ENCODE measurements at regions not wholly inside any gene's neighbourhood (a gene's known extent, or its start where the extent isn't known, plus 50 kb on each side); places are given as distances from the start of the nearest gene placed in this dataset.

- intact Hi-C loops (cut with DNase I) = no loop called here
- no peak for DNase-seq (ENCODE audit: low spot score)
Observed at GRCh38 chr4:57280481-57280880, 170.3 kb upstream of the IGFBP7 start.

GRCh38 chr4:57278780-57279179, 168.6 kb upstream of the IGFBP7 start:
- intact Hi-C loops (cut with DNase I) = no loop called here
- DNase-seq (ENCODE audit: low spot score) = no peak

- intact Hi-C loops (cut with DNase I) = no loop called here
- no peak for DNase-seq (ENCODE audit: low spot score)
Observed at GRCh38 chr4:57274082-57274481, 163.9 kb upstream of the IGFBP7 start.

- intact Hi-C loops (cut with DNase I) = no loop called here
Observed at GRCh38 chr4:57270346-57270745, 160.2 kb upstream of the IGFBP7 start.

GRCh38 chr4:57265831-57266582, 155.8 kb upstream of the IGFBP7 start:
- intact Hi-C loops (cut with DNase I) = no loop called here
- DNase-seq (ENCODE audit: low spot score) = no peak

More at GRCh38 chr4:57270346-57270745, 160.2 kb upstream of the IGFBP7 start:
- peak; percentile 80 for DNase-seq (ENCODE audit: low spot score)

- intact Hi-C loops (cut with DNase I) = no loop called here
- DNase-seq (ENCODE audit: low spot score) = no peak
Observed at GRCh38 chr4:57254754-57255153, 144.6 kb upstream of the IGFBP7 start.

- intact Hi-C loops (cut with DNase I) = no loop called here
- no peak for DNase-seq (ENCODE audit: low spot score)
Observed at GRCh38 chr4:57249083-57249482, 138.9 kb upstream of the IGFBP7 start.

GRCh38 chr4:57243076-57243475, 132.9 kb upstream of the IGFBP7 start:
- DNase-seq (ENCODE audit: low spot score) = no peak
- intact Hi-C loops (cut with DNase I) = no loop called here

GRCh38 chr4:57234252-57234775, 124.1 kb upstream of the IGFBP7 start:
- intact Hi-C loops (cut with DNase I) = no loop called here
- DNase-seq (ENCODE audit: low spot score) = no peak

- intact Hi-C loops (cut with DNase I) = no loop called here
- DNase-seq (ENCODE audit: low spot score) = no peak
Observed at GRCh38 chr4:57233386-57233785, 123.2 kb upstream of the IGFBP7 start.

GRCh38 chr4:57231781-57232180, 121.6 kb upstream of the IGFBP7 start:
- DNase-seq (ENCODE audit: low spot score) = no peak
- intact Hi-C loops (cut with DNase I) = no loop called here

GRCh38 chr4:57220734-57221133, 110.5 kb upstream of the IGFBP7 start:
- intact Hi-C loops (cut with DNase I) = no loop called here
- no peak for DNase-seq (ENCODE audit: low spot score)

GRCh38 chr4:57220172-57220571, 110.0 kb upstream of the IGFBP7 start:
- intact Hi-C loops (cut with DNase I) = no loop called here
- DNase-seq (ENCODE audit: low spot score) = no peak

- intact Hi-C loops (cut with DNase I) = no loop called here
- DNase-seq (ENCODE audit: low spot score) = no peak
Observed at GRCh38 chr4:57219431-57219830, 109.2 kb upstream of the IGFBP7 start.

GRCh38 chr4:57214654-57215411, 104.6 kb upstream of the IGFBP7 start:
- intact Hi-C loops (cut with DNase I) = no loop called here
- no peak for DNase-seq (ENCODE audit: low spot score)

- intact Hi-C loops (cut with DNase I) = no loop called here
Observed at GRCh38 chr4:57211131-57211530, 100.9 kb upstream of the IGFBP7 start.

GRCh38 chr4:57206172-57206571, 96.0 kb upstream of the IGFBP7 start:
- intact Hi-C loops (cut with DNase I) = no loop called here
- DNase-seq (ENCODE audit: low spot score) = no peak

More at GRCh38 chr4:57211131-57211530, 100.9 kb upstream of the IGFBP7 start:
- DNase-seq (ENCODE audit: low spot score) = no peak

- no peak for DNase-seq (ENCODE audit: low spot score)
- intact Hi-C loops (cut with DNase I) = no loop called here
Observed at GRCh38 chr4:57205580-57205979, 95.4 kb upstream of the IGFBP7 start.

- intact Hi-C loops (cut with DNase I) = no loop called here
Observed at GRCh38 chr4:57200799-57201327, 90.7 kb upstream of the IGFBP7 start.

GRCh38 chr4:57199267-57199666, 89.1 kb upstream of the IGFBP7 start:
- no peak for DNase-seq (ENCODE audit: low spot score)
- intact Hi-C loops (cut with DNase I) = no loop called here

More at GRCh38 chr4:57200799-57201327, 90.7 kb upstream of the IGFBP7 start:
- DNase-seq (ENCODE audit: low spot score) = no peak

- intact Hi-C loops (cut with DNase I) = no loop called here
- DNase-seq (ENCODE audit: low spot score) = no peak
Observed at GRCh38 chr4:57195622-57196021, 85.4 kb upstream of the IGFBP7 start.

Measured in cardiac septum (tissue), 1 donor.